DMS79 treated with DMSO at 0.1 percent for 48 hours (cell line): ENCODE measurements at regions not wholly inside any gene's neighbourhood (a gene's known extent, or its start where the extent isn't known, plus 50 kb on each side); places are given as distances from the start of the nearest gene placed in this dataset.
"Not testable (repeated sequence)": the region's sequence is repeated elsewhere in the genome, so short reads cannot be mapped to it uniquely, and the experiment has no call there.

Source experiments
- DNase-seq: peaks from one replicate; lab custom pipeline; 2025; lab: John Stamatoyannopoulos, UW

DNA sequence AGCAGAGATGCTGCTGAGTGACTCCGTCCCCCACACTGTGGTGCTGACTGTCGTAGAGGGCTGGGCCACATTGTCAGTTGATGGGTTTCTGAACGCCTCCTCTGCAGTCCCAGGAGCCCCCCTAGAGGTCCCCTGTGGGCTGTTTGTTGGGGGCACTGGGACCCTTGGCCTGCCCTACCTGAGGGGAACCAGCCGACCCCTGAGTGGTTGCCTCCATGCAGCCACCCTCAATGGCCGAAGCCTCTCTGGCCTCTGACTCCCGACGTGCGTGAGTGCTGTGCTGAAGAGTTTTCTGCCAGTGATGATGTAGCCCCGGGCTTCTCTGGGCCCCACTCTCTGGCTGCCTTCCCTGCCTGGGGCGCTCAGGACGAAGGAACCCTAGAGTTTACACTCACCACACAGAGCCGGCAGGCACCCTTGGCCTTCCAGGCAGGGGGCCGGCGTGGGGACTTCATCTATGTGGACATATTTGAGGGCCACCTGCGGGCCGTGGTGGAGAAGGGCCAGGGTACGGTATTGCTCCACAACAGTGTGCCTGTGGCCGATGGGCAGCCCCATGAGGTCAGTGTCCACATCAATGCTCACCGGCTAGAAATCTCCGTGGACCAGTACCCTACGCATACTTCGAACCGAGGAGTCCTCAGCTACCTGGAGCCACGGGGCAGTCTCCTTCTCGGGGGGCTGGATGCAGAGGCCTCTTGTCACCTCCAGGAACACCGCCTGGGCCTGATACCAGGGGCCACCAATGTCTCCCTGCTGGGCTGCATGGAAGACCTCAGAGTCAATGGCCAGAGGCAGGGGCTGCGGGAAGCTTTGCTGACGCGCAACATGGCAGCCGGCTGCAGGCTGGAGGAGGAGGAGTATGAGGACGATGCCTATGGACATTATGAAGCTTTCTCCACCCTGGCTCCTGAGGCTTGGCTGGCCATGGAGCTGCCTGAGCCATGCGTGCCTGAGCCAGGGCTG is 181.1 kb downstream of the TBC1D2B start:
- DNase-seq = not testable (repeated sequence)

- no peak for DNase-seq
These were observed 181.8 kb downstream of the TBC1D2B start for GRCh38 chr15:77895742-77896141.

- DNase-seq = not testable (repeated sequence)
These were observed 182.4 kb downstream of the TBC1D2B start for GRCh38 chr15:77895145-77895544.

GRCh38 chr15:77893671-77894640 is 183.6 kb downstream of the TBC1D2B start:
- DNase-seq = peak; percentile 13

- DNase-seq = not testable (repeated sequence)
These were observed 184.3 kb downstream of the TBC1D2B start for GRCh38 chr15:77893246-77893645.

- no peak for DNase-seq
These were observed 185.2 kb downstream of the TBC1D2B start for GRCh38 chr15:77892335-77892734.

DNA sequence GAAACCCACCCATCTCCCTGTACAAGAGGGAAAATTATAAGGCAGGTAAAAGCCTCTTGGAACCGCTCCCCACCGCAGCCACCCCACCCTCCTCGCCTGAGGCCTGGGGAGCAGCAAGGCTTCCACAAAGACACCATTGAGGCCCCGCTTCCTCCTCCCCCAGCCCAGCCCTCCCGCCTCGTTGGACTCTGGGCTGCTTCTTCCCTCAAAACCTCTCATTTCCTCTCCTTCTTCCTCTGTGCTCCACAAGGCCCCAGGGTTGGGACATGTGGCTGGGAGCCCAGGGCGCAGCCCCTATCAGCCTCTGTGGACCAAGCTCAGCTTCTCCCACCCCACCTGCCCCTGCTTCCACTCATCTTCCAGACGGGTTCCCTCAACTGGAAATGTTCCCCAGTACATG is 185.6 kb downstream of the TBC1D2B start:
- DNase-seq = not testable (repeated sequence)

DNA sequence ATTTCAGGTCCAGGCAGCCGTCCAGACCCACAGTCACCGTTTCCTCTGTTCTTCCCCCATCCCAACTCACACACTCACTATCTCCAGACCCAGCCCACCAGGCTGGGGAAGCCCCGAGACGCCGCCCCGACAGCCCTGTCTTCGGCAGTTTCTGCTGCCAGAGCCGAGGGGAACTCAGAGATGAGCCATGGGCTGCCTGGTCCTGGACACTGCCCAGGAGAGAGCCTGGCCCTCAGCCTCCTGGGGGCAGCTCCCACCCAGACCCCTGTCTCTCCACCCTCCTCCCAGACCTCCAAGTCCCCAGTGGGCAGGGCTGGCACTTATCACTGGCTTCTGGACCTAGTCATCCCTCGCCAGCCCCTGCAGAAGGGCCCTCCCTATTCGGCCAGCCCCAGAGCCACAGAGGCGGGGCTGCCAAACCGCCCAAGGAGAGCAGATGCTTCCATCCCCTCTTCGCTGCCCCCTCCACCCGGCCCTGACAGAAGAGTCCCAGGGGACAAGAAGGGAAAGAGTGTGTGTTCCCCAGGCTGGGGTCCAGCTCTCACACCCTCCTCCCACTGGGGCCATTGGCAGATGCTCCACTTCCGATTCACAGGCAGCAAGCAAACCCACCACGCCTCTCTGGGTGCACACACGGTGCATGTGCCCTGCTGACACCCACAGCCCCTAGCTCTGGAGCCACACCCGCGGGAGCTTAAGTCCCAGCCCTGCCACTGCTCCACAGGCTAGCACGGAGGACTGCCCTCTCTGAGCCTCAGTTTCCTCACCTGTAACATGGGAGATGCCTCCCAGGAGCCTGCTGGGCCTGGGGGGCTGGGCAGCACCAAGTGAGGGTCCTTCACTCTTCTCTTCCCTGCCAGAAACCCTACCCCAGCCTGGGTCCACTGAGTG is 186.4 kb downstream of the TBC1D2B start:
- DNase-seq = not testable (repeated sequence)

DNA sequence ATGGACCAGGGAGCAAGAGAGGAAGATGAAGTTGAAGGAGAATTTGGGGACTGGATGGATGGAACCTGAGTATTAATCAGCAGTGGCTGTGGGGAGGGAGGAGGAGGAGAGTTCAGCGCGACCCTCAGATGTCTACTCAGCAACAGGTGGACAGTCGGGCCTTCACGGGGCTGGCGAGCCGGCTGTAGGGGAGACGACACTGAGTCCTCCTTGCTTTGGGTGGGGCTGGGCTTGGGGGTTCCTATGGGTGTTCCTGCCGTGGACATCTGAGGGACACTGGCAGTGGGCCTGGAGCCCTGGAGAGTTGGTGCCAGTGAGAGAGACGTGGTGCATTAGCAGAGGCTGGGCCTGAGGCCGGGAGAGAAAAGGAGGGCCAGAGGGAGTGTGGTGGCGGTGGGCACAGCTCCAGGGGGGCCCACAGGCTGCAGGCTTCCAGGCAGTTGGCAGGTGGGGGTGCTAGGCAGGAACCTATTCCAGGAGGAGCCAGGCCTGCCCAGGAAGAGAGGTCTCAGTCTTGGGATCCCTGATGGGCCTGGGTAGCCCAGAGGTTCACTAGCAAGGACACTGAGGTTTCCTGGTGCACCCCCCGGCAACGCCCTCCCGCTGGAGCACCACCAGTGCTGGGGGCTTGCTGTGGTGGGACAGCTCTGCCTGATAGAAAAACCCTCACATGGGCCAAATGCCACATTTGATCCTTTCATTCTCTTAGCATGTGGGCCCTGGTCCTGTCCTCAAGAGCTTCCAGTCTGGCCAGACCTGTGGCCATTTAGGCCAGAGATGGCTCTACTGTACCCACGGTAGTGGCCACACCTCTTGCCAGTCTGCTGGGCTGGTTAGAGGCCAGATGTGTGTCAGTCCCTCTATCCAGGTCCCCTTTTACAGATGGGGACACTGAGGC is 187.4 kb downstream of the TBC1D2B start:
- not testable (repeated sequence) for DNase-seq

- DNase-seq = no peak
These were observed 188.3 kb downstream of the TBC1D2B start for GRCh38 chr15:77889009-77889806.

- DNase-seq = not testable (repeated sequence)
These were observed 189.7 kb downstream of the TBC1D2B start for GRCh38 chr15:77887563-77888429.

DNA sequence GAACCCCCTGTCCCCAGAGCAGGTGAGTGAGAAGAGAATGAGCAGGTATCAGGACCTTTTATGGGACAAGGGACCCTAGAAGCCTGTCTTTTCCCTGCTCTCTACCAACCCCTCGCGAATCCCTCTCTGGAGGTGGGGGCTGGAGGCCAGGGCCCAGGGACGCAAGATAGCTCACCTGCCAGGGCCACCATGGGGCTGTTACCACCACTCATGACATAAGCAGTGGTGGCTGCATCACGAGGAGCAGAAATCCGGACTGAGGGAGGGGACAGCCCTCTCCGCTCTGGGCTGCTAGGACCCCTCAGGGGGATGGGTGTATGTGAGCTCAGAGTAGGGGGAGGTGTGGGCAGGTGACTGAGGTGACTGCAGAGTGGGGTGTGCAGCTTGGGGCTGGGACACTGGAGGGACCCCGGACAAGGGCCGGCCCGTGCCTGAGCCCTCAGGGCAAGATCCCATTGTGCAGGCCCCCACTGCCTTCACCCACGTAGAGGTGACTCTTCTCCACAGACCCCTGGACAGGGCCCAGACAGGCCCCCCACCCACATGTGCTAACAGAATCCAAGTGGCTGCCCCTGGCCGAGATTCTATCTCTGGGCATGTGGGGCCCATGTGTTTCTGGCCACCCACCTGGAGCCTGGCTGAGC is 190.6 kb downstream of the TBC1D2B start:
- DNase-seq = no peak

- DNase-seq = not testable (repeated sequence)
These were observed 191.5 kb downstream of the TBC1D2B start for GRCh38 chr15:77885877-77886500.

- DNase-seq = not testable (repeated sequence)
These were observed 194.5 kb downstream of the TBC1D2B start for GRCh38 chr15:77883012-77883411.

- no peak for DNase-seq
These were observed 195.6 kb downstream of the TBC1D2B start for GRCh38 chr15:77881950-77882349.

- not testable (repeated sequence) for DNase-seq
These were observed 196.0 kb downstream of the TBC1D2B start for GRCh38 chr15:77881535-77881934.

DNA sequence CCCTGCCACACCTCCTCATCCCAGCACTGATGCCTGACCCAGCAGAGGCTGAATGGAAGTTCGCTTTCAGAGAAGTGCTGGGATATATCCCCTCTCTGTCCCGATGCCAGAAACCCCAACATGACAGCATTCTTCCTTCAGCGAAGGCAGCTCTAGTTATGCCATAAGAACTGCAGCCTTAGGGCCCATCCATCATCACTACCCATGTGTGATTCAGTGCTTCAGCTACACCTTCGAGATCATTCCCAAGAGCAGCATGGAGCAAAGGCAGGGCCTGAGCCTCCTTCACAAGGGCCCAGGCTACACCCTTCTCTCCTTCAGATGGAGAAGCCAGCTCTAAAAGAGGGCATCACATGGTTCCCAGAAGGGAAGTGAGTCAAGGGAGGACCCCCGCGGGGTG is 198.0 kb downstream of the TBC1D2B start:
- DNase-seq = not testable (repeated sequence)
